ENCODE measurements at regions not wholly inside any gene's neighbourhood (a gene's known extent, or its start where the extent isn't known, plus 50 kb on each side); places are given as distances from the start of the nearest gene placed in this dataset.
"Not testable (repeated sequence)": the region's sequence is repeated elsewhere in the genome, so short reads cannot be mapped to it uniquely, and the experiment has no call there.

DNA sequence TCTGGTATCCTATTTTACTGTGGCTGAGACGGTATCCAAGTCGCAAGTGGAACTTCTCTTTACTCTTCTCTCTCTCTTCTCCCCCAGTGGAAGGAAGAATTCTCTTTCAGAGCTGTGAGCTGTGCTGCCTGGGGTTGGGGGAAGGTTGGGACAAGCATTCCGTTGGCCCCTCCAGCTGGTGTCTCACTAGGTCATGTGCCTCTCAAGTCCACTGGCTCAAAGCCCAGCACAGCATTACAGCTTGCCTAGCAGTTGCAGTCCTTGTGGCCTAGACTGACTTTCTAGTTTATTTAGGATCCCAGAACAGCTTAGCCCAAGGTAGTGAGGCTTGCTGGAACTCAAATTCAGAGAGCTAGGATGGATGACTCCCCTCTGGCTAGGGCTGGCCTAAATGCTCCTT is 76.1 kb upstream of the SPATA16 start:
- H3K27ac ChIP-seq (ENCODE audit: low read length), result no peak overlapping the region

DNA sequence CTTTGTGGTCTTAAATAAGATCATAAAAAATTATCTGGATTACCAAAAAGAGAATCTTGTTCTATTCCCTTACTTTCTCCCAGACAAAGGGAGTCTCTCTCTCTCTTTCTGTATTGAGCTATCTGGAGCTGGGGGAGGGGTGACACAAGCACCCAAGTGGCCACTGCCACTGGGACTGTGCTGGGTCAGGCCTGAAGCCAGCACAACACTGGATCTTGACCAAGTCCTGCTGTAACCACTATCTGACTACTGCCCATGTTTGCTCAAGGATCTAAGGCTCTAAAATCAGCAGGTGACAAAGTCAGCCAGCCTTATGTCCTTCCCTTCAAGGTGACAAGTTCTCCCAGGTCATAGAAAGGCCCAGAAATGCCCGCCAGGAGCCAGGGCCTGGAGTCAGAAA is 75.0 kb upstream of the SPATA16 start:
- no peak overlapping the region for H3K4me3 ChIP-seq (ENCODE audit: low read length)
- H3K9me3 ChIP-seq (ENCODE audit: insufficient read depth, low read depth, low read length), result no peaks in the 10 kb centered on the region; the same call in 1 of the 2 replicates
- no peaks in the 10 kb centered on the region for H3K27me3 ChIP-seq (ENCODE audit: insufficient read depth, low read length)
- no peaks in the 10 kb centered on the region for H3K4me1 ChIP-seq (ENCODE audit: insufficient read depth, low read length)
- H3K9ac ChIP-seq (ENCODE audit: low read depth, low read length), result no peak overlapping the region
- H3K36me3 ChIP-seq (ENCODE audit: insufficient read depth, low read depth, low read length), result no peaks in the 10 kb centered on the region
- H3K27ac ChIP-seq (ENCODE audit: low read length), result no peak overlapping the region

More for the DNA sequence above, 76.1 kb upstream of the SPATA16 start:
- Histone ChIP-seq H3K9ac (ENCODE audit: low read depth, low read length) (no peak overlapping the region), H3K36me3 (ENCODE audit: insufficient read depth, low read depth, low read length) (no peaks in the 10 kb centered on the region), H3K4me1 (ENCODE audit: insufficient read depth, low read length) (no peaks in the 10 kb centered on the region), H3K4me3 (ENCODE audit: low read length) (no peak overlapping the region), H3K27me3 (ENCODE audit: insufficient read depth, low read length) (no peaks in the 10 kb centered on the region), H3K9me3 (ENCODE audit: insufficient read depth, low read depth, low read length) (no peaks in the 10 kb centered on the region; the same call in 1 of the 2 replicates)

DNA sequence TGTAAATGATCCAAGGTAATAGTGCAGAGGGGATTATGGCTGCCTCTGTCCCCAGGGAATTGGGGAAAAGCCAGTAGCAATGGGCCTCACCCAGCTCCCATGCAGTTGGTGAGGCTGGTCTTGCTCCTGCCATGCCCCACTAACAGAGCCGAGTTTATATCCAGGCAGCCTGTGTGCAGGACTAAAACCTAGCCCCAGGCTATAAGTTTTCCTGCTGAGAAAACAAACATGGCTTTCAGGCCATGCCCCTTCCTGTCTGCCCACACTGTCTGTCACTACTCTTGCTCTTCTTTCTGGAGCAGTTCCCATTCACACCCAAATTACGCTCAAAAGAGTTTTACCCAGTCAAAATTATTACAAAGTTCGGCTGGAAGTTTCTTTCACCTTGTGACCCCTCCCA is 73.5 kb upstream of the SPATA16 start:
- no peak overlapping the region for H3K27ac ChIP-seq (ENCODE audit: low read length)
- H3K36me3 ChIP-seq (ENCODE audit: insufficient read depth, low read depth, low read length), result no peaks in the 10 kb centered on the region
- no peaks in the 10 kb centered on the region for H3K4me1 ChIP-seq (ENCODE audit: insufficient read depth, low read length)
- H3K9me3 ChIP-seq (ENCODE audit: insufficient read depth, low read depth, low read length), result no peaks in the 10 kb centered on the region; the same call in 1 of the 2 replicates
- H3K27me3 ChIP-seq (ENCODE audit: insufficient read depth, low read length), result no peaks in the 10 kb centered on the region
- H3K9ac ChIP-seq (ENCODE audit: low read depth, low read length), result no peak overlapping the region
- no peak overlapping the region for H3K4me3 ChIP-seq (ENCODE audit: low read length)

DNA sequence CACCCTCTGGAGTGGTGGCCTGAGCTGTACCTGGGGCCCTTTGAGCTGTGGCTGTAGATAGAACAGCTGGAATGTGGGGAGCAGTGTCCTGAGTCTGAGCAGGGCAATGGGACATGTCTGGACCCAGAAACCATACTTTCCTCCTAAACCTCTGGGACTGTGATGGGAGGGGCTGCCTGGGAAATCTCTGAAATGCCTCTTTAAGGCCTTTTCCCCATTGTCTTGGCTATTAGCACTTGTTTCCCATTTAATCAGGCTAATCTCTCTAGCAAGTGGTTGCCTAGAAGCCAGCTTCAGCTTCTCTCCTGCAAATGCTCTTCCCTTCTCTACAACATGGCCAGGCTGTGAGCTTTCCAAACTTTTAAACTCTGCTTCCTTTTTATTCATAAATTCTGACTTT is 58.5 kb upstream of the SPATA16 start:
- Histone ChIP-seq H3K27ac (ENCODE audit: low read length) (no peak overlapping the region), H3K4me3 (ENCODE audit: low read length) (no peak overlapping the region), H3K4me1 (ENCODE audit: insufficient read depth, low read length) (no peaks in the 10 kb centered on the region), H3K9ac (ENCODE audit: low read depth, low read length) (no peak overlapping the region), H3K27me3 (ENCODE audit: insufficient read depth, low read length) (no peaks in the 10 kb centered on the region), H3K36me3 (ENCODE audit: insufficient read depth, low read depth, low read length) (no peaks in the 10 kb centered on the region), H3K9me3 (ENCODE audit: insufficient read depth, low read depth, low read length) (peaks cover 40% of the 10 kb centered on the region)

DNA sequence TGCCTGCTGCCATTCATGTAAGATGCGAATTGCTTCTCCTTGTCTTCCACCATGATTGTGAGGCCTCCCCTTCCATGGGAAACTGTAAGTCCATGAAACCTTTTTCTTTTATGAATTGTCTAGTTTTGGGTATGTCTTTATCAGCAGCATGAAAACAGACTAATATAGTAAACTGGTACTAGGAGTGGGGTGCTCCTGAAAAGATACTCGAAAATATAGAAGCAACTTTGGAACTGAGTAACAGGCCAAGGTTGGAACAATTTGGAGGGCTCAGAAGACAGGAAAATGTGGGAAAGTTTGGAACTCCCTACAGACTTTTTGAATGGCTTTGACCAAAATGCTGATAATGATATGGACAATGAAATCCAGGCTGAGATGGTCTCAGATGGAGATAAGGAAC is 53.8 kb upstream of the SPATA16 start:
- not testable (repeated sequence) for H3K27me3 ChIP-seq (ENCODE audit: insufficient read depth, low read length); H3K36me3 ChIP-seq (ENCODE audit: insufficient read depth, low read depth, low read length); H3K9ac ChIP-seq (ENCODE audit: low read depth, low read length); H3K4me3 ChIP-seq (ENCODE audit: low read length); H3K27ac ChIP-seq (ENCODE audit: low read length); H3K4me1 ChIP-seq (ENCODE audit: insufficient read depth, low read length)
- H3K9me3 ChIP-seq (ENCODE audit: insufficient read depth, low read depth, low read length), result peaks cover 22% of the 10 kb centered on the region; the same call in 1 of the 2 replicates

DNA sequence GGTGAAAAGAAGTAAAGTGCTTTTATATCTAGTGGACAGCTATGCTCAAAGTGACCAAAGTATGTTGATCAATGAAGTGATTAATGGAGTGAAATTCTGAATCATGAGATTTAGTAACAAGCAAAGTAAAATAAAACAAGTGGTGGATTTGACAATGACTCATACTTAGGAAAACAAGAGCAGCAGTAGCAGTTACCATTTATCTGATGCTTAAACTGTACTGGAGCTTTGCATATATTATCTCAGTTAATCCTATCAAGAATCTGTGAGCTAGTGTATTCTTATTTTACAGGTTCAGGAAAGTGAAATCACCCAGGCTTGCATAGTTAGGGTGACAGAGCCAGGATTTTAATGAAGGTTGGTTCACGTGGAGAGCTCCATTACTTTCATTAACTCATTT is 50.6 kb upstream of the SPATA16 start:
- Histone ChIP-seq H3K9ac (ENCODE audit: low read depth, low read length) (no peak overlapping the region), H3K4me3 (ENCODE audit: low read length) (no peak overlapping the region)

More for the DNA sequence above, 50.6 kb upstream of the SPATA16 start:
- Histone ChIP-seq H3K27me3 (ENCODE audit: insufficient read depth, low read length) (no peaks in the 10 kb centered on the region), H3K9me3 (ENCODE audit: insufficient read depth, low read depth, low read length) (peaks cover 22% of the 10 kb centered on the region; the same call in 1 of the 2 replicates), H3K4me1 (ENCODE audit: insufficient read depth, low read length) (peaks cover 9% of the 10 kb centered on the region; the same call in 1 of the 2 replicates), H3K27ac (ENCODE audit: low read length) (no peak overlapping the region), H3K36me3 (ENCODE audit: insufficient read depth, low read depth, low read length) (no peaks in the 10 kb centered on the region)
